ENCODE measurements at regions not wholly inside any gene's neighbourhood (a gene's known extent, or its start where the extent isn't known, plus 50 kb on each side); places are given as distances from the start of the nearest gene placed in this dataset.

- FAIRE-seq (no peak), DNase-seq (ENCODE audit: low read depth) (no peak)
- Histone ChIP-seq H2AFZ (ENCODE audit: low read depth, low read length) (no peak overlapping the region), H3K27ac (ENCODE audit: low read depth, low read length) (no peak overlapping the region), H3K4me1 (ENCODE audit: insufficient read depth, low read length) (no peaks in the 10 kb centered on the region), H3K36me3 (ENCODE audit: insufficient read depth, low read length) (no peaks in the 10 kb centered on the region), H4K20me1 (ENCODE audit: insufficient read depth, low read length) (no peaks in the 10 kb centered on the region), H3K4me2 (ENCODE audit: low read length) (no peak overlapping the region), H3K79me2 (ENCODE audit: insufficient read depth, low read length) (no peaks in the 10 kb centered on the region), H3K27me3 (ENCODE audit: insufficient read depth, low read length) (no peaks in the 10 kb centered on the region), H3K4me3 (ENCODE audit: insufficient read depth, low read depth, low read length) (no peak overlapping the region), H3K9me3 (ENCODE audit: insufficient read depth, low read depth, low read length) (no peaks in the 10 kb centered on the region), H3K9ac (ENCODE audit: low read length) (no peak overlapping the region)
- H3K27me3 Mint-ChIP-seq (ENCODE audit: low read depth, unreplicated experiment) = no peaks in the 10 kb centered on the region
- no peak overlapping the region for H3K27ac Mint-ChIP-seq (ENCODE audit: unreplicated experiment)
- TF ChIP-seq EZH2 (IDR thresholded peaks at IDR 0.05; ENCODE audit: insufficient read depth, low read length) = no peak
- TF ChIP-seq CTCF (IDR thresholded peaks at IDR 0.05; ENCODE audit: insufficient read depth, low read depth, low read length) = no peak
- no peak overlapping the region for H3K4me3 Mint-ChIP-seq (ENCODE audit: unreplicated experiment)
- no peaks in the 10 kb centered on the region for H3K4me1 Mint-ChIP-seq (ENCODE audit: low read depth, unreplicated experiment)
- no peaks in the 10 kb centered on the region for H3K9me3 Mint-ChIP-seq (ENCODE audit: unreplicated experiment)
- H3K36me3 Mint-ChIP-seq (ENCODE audit: low read depth, unreplicated experiment) = peaks cover 10% of the 10 kb centered on the region
Observed at GRCh38 chr12:104895415-104895814, 62.7 kb downstream of the SLC41A2 start.

- Mint-ChIP-seq H3K27ac (ENCODE audit: unreplicated experiment) (no peak overlapping the region), H3K4me3 (ENCODE audit: unreplicated experiment) (no peak overlapping the region), H3K36me3 (ENCODE audit: low read depth, unreplicated experiment) (no peaks in the 10 kb centered on the region), H3K9me3 (ENCODE audit: unreplicated experiment) (no peaks in the 10 kb centered on the region), H3K27me3 (ENCODE audit: low read depth, unreplicated experiment) (no peaks in the 10 kb centered on the region), H3K4me1 (ENCODE audit: low read depth, unreplicated experiment) (no peaks in the 10 kb centered on the region)
- Histone ChIP-seq H3K4me3 (ENCODE audit: insufficient read depth, low read depth, low read length) (no peak overlapping the region), H3K4me2 (ENCODE audit: low read length) (no peak overlapping the region), H2AFZ (ENCODE audit: low read depth, low read length) (no peak overlapping the region), H3K4me1 (ENCODE audit: insufficient read depth, low read length) (no peaks in the 10 kb centered on the region), H3K79me2 (ENCODE audit: insufficient read depth, low read length) (no peaks in the 10 kb centered on the region), H3K9ac (ENCODE audit: low read length) (no peak overlapping the region), H4K20me1 (ENCODE audit: insufficient read depth, low read length) (no peaks in the 10 kb centered on the region), H3K9me3 (ENCODE audit: insufficient read depth, low read depth, low read length) (no peaks in the 10 kb centered on the region), H3K27ac (ENCODE audit: low read depth, low read length) (no peak overlapping the region), H3K36me3 (ENCODE audit: insufficient read depth, low read length) (no peaks in the 10 kb centered on the region), H3K27me3 (ENCODE audit: insufficient read depth, low read length) (no peaks in the 10 kb centered on the region)
- no peak for TF ChIP-seq EZH2 (IDR thresholded peaks at IDR 0.05; ENCODE audit: insufficient read depth, low read length)
- TF ChIP-seq CTCF (IDR thresholded peaks at IDR 0.05; ENCODE audit: insufficient read depth, low read depth, low read length) = no peak
- DNase-seq (ENCODE audit: low read depth) = no peak
- no peak for FAIRE-seq
Observed at GRCh38 chr12:104890476-104891096, 67.5 kb downstream of the SLC41A2 start.

GRCh38 chr12:104889735-104890134, 68.4 kb downstream of the SLC41A2 start:
- Mint-ChIP-seq H3K4me1 (ENCODE audit: low read depth, unreplicated experiment) (no peaks in the 10 kb centered on the region), H3K27me3 (ENCODE audit: low read depth, unreplicated experiment) (no peaks in the 10 kb centered on the region)

More at GRCh38 chr12:104889735-104890134, 68.4 kb downstream of the SLC41A2 start:
- Histone ChIP-seq H3K27me3 (ENCODE audit: insufficient read depth, low read length) (no peaks in the 10 kb centered on the region), H3K27ac (ENCODE audit: low read depth, low read length) (no peak overlapping the region), H4K20me1 (ENCODE audit: insufficient read depth, low read length) (no peaks in the 10 kb centered on the region), H3K79me2 (ENCODE audit: insufficient read depth, low read length) (no peaks in the 10 kb centered on the region), H3K36me3 (ENCODE audit: insufficient read depth, low read length) (no peaks in the 10 kb centered on the region), H2AFZ (ENCODE audit: low read depth, low read length) (no peak overlapping the region), H3K9me3 (ENCODE audit: insufficient read depth, low read depth, low read length) (no peaks in the 10 kb centered on the region), H3K4me3 (ENCODE audit: insufficient read depth, low read depth, low read length) (no peak overlapping the region), H3K4me2 (ENCODE audit: low read length) (no peak overlapping the region), H3K4me1 (ENCODE audit: insufficient read depth, low read length) (no peaks in the 10 kb centered on the region), H3K9ac (ENCODE audit: low read length) (no peak overlapping the region)
- Mint-ChIP-seq H3K27ac (ENCODE audit: unreplicated experiment) (no peak overlapping the region), H3K4me3 (ENCODE audit: unreplicated experiment) (no peak overlapping the region), H3K9me3 (ENCODE audit: unreplicated experiment) (no peaks in the 10 kb centered on the region), H3K36me3 (ENCODE audit: low read depth, unreplicated experiment) (peaks cover under 1% of the 10 kb centered on the region)
- DNase-seq (ENCODE audit: low read depth) (no peak), FAIRE-seq (no peak)
- no peak for TF ChIP-seq EZH2 (IDR thresholded peaks at IDR 0.05; ENCODE audit: insufficient read depth, low read length)
